Central memory CD4-positive, alpha-beta T cell (primary cell): ENCODE measurements at regions not wholly inside any gene's neighbourhood (a gene's known extent, or its start where the extent isn't known, plus 50 kb on each side); places are given as distances from the start of the nearest gene placed in this dataset.
"Not testable (repeated sequence)": the region's sequence is repeated elsewhere in the genome, so short reads cannot be mapped to it uniquely, and the experiment has no call there.

Experiments used
- DNase-seq: peaks from one replicate; pipeline ENCODE4 v3.0.0; 2022

DNA sequence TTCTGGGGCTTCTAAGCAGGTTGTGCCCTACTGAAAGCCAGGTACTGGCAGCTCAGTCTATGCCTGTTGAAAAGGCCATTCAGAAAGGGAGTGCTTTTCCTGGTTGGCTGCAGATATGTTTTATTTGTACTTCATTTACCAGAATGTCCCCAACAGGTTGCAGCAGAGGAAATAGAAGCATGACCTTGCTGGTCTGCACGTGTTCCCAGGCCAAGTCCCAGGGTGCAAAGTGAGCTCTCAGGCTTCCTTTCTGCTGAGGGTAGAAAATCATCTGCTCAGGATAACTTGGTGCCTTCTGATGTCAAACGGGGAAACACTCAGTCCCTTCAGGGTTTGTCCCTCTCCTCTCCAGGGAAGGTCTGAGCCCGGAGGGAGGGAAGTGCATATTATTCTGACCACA, 356.4 kb downstream of the BCL11B start:
- no peak for DNase-seq

DNA sequence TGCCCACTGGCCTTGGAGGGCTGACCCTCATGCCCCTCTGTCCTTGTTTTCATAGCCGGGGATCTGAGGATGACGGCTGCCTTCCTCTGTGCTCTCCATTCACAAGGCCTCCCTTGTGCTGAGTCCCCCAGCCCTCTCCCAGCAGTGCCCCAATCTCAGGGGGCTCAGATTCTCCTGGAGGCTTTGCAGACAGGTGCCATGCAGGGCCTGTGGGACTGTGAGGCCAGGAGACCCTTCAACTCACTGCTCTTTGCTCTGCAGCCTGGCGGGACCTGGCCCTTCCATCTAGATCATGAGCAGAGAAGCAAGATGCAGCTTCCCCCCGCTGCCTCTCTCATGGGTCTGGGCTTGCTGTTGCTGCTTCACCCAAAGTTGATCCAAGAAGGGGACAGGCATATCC, 356.0 kb downstream of the BCL11B start:
- DNase-seq = no peak

GRCh38 chr14:98916476-98916875, 355.5 kb downstream of the BCL11B start:
- no peak for DNase-seq

DNA sequence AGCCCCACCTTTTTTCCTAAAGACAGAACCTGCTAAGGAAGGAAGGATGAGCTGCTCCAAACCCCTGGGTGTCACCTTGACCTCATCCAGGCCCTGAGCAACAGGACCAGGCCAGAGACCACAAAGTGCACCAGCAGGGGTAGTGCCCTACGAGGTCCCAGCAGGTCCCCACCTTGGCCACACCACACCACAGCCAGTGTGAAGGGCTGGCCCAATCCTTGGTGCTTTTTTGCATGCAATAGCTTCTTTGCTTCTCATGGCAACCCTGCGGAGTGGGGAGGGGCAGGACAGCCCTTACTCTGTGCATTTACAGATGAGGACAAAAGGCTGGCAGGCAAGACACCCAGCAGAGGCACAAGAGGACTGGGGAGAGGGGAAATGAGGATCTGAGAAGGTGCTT, 352.6 kb downstream of the BCL11B start:
- DNase-seq = no peak

DNA sequence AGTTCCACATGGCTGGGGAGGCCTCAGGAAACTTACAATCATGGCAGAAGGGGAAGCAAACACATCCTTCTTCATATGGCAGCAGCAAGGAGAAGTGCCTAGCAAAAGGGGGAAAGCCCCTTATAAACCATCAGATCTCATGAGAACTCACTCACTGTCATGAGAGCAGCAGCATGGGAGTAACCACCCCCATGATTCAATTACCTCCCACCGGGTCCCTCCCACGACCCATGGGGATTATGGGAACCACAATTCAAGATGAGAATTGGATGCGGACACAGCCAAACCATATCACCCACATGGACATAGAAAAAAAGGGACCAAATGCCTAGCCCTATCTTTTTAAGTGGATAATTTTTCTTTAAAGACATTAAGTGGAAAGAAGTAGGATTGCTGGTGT, 350.7 kb downstream of the BCL11B start:
- not testable (repeated sequence) for DNase-seq

GRCh38 chr14:98923596-98923995, 348.4 kb downstream of the BCL11B start:
- no peak for DNase-seq

GRCh38 chr14:98924046-98924445, 348.0 kb downstream of the BCL11B start:
- no peak for DNase-seq

DNA sequence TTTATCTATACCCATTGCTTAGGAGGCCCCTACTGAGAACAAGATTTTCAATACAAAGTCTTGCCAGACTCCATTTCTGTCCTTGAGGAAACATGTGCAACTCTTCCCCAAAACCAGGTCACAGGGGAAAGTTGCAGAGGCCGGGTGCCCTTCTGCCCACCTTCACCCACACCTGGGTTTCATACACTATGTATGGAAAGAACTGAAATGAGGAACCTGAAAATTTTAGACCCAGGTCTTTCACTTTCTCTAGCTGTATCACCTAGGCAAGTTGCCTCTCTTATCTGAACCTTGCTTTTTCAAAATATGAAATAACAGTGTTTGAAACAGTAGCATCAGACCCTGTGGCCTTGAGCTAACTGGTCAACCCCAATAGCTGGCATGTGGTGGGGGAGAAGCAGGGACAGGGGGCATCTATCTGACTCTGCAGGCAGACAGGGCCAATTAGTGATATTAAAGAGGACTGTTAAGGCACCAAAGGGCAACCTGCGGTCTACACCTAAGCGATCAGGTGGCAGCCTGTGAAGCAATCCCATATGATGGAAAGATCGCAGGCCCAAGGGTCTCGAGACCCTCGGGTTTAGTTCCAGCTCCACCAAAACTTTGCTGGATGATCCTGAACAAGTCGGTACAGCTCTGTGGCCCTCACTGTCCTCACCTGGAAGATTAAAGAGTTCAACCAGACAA, 346.5 kb downstream of the BCL11B start:
- no peak for DNase-seq

- peak; percentile 44 for DNase-seq
These were observed 345.9 kb downstream of the BCL11B start for GRCh38 chr14:98926146-98926545.

GRCh38 chr14:98926801-98927200, 345.2 kb downstream of the BCL11B start:
- DNase-seq = no peak

- DNase-seq = no peak
These were observed 344.0 kb downstream of the BCL11B start for GRCh38 chr14:98927986-98928385.

DNA sequence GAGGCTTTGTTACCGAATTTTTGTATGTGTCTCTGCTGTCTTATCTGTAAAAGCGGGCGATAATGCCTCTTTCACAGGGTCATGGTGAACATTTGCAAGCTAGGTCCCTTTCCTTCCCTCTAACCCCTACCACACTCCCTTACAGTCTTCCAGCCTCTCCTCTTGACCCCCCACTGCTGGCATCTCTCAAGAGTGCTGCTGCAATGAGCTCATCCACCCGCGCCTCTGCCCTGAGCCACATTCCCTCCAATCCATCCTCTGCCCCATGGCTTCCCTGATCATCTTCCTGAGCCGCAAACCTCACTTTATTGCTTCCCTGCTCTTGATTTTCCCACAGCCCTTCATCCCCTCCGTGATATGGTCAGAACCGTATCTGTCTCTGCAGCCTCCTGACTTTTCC, 343.6 kb downstream of the BCL11B start:
- no peak for DNase-seq

- DNase-seq = no peak
These were observed 340.9 kb downstream of the BCL11B start for GRCh38 chr14:98931126-98931525.

DNA sequence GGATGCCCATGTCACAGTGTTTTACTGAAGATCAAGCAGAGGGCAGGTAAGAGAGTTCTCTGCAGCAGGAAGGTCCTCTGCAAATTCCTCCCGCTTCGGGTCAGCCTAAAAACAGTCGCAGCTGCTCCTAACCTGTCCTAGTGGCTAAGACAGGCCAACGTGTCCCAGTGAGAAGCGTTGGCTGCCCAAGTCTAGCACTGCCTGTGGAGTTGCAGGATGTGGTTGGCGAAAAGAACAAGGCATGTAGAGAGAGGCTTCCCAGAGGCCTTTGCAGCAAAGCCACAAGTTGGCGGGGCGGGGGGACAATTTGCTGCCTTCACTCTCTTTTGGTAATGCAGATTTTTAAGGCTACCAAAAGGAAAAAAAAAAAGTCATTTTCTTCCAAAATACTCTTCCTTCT, 340.1 kb downstream of the BCL11B start:
- DNase-seq = peak; percentile 82

- peak; percentile 24 for DNase-seq
These were observed 339.3 kb downstream of the BCL11B start for GRCh38 chr14:98932431-98933325.

- not testable (repeated sequence) for DNase-seq
These were observed 337.4 kb downstream of the BCL11B start for GRCh38 chr14:98934569-98934968.

GRCh38 chr14:98935921-98936320, 336.1 kb downstream of the BCL11B start:
- no peak for DNase-seq

DNA sequence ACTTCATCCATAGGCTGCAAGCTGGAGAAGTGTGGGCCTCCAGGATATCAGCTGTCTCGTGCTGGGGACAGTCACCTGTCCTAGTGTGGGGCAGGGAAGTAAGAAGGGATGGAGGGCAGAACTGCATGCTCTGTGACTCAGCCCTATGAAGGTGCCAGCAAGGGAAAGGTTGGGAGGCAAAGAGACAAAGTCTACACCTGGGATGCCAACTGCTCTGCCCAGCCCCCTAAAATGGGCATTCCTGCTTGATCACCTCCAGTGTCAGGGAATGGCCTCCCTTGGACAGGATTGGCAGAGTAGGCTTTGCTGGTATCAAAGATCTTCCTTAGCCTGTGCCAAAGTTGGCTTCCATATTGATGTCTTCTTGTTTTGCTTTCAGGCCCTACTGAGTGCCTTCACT, 335.0 kb downstream of the BCL11B start:
- DNase-seq = no peak

DNA sequence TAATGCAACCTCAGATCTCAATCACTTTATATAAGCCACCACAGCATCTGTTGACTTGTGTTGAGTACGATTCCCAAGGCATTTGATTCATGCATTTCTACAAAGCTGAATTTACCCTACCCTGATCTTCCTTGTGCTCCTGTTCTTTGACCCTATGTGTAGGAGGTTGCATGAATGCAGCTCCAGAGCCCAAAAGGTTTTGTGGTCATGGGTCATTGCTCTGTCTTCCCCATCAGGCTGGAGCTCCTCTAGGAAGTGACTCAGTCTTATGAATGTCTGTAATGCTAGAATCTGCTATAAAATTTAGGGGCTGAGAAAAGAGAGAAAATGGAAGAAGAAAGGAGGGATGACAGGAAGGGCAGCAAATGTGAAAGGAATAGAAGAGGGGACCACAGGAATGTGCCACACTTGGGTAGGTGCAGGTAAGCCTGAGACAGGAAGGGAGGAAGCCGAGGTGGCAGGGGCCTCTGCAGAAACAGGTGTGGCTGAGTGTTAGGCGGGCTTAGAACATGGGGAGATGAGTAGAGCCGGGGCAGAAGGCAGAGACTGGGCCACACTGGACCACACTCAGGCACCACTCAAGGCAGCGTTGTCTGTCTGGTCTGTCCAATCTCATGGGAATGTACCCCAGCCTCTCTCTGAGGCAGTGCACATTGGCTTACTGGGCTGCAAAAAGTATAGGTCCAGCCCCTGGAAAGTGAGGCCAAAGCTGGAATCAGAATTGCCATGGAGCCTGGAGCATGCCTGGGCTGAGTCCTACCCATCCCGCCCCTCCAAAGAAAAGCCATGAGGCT, 334.1 kb downstream of the BCL11B start:
- no peak for DNase-seq

GRCh38 chr14:98940693-98941437, 331.1 kb downstream of the BCL11B start:
- no peak for DNase-seq

DNA sequence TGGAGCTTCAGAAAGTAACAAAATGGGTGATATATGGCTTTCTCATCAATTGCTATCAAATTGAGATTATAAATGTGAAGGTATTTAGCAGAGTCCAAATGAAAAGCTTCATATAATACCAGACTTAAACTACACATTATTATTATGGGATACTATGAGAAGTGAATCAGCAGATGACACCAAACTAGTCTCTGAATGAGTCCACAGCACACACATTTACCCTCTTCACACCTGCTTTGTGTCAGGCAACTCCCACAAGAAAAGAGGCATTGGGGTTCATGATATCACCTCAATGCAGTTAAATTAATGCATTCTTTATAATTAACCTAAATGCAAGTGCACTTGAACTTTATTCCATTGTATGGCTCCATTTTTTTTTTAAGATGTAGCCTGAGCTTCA, 330.5 kb downstream of the BCL11B start:
- DNase-seq = no peak

DNA sequence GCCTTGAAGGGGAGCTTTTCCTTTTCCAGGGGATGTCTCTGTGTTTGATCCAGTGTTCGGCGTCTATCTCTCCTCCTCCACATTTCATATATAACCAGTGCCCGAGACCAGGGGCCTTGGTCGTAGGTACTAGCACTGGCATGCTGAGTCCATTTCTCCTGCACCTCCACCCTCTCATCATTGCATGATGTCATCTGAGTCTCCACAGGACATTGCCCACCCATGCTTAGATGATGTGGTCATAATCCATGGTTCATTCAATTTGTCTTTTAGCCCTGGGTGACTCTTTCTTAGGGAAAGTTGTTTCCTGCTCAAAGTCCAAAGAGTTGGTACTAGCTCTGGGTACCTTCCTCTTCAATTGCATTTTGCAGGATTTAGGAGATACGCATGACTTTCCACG, 328.1 kb downstream of the BCL11B start:
- no peak for DNase-seq

DNA sequence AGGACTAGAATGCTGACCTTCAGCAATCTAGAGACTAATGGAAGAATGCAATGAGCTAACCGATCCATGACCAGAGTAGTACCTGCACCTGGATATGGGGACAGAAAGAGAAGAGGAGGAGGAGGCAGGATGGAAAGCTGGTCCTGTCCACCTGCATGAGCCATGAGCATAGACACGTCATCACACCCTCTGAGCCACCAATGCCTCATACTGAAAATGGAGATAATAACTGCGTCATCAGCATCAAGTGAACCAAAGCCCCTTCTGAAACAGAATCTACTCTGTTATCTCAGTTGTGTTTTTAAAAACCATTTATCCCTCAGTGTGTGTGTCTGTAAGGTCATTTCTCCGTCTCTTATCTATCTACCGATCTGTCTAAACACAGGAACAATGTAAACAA, 327.0 kb downstream of the BCL11B start:
- no peak for DNase-seq
